Transverse colon (tissue), 3 donors: ENCODE measurements at regions not wholly inside any gene's neighbourhood (a gene's known extent, or its start where the extent isn't known, plus 50 kb on each side); places are given as distances from the start of the nearest gene placed in this dataset.

Experiments used
- EP300 ChIP-seq: sonication (generic); formaldehyde crosslinking; IDR thresholded peaks from one replicate; pipeline ENCODE4 v1.6.1; 2017; ENCODE audit warnings: antibody characterized with exemption, low read depth
- TF ChIP-seq, protein P1 (sequence below), 5 experiments: fragments of 200-600 bp in 3 of 5; fragments of 450-650 bp in 2 of 5; sonication (generic) in 3 of 5; IDR thresholded peaks; 1 replicate in 2 of 5; 2 replicates in 3 of 5; pipeline ENCODE4 v1.5.1; 2016 to 2017; ENCODE audit warnings: antibody characterized with exemption in 5 of 5, inconsistent platforms in 3 of 5, mild to moderate bottlenecking in 2 of 5, moderate library complexity in 1 of 5

DNA sequence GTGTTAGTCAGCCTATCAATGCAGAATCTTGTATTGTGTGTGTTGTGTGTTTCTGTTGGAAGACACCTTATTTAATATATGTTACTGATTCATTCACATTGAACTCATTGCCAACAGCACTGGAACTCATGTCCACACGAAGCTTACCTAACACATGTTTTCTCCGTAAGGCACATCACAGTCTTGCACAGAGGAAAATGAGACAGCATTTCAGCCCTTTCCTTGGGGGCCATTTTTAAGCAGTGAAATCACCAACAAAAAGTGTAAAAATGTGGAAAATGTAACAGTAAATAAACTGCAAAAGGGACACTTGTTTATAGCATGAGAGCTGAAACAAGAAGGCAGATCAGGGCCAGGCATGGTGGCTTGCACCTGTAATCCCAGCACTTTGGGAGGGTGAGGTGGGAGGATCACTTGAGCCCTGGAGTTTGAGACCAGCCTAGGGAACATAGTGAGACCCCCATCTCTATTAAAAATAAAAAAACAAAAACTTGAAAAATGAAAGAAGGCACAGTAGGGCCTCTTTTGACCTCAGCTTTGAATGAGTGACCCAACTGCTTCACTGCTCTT is 306.0 kb downstream of the MYCN start:
- TF ChIP-seq, protein P1, sequence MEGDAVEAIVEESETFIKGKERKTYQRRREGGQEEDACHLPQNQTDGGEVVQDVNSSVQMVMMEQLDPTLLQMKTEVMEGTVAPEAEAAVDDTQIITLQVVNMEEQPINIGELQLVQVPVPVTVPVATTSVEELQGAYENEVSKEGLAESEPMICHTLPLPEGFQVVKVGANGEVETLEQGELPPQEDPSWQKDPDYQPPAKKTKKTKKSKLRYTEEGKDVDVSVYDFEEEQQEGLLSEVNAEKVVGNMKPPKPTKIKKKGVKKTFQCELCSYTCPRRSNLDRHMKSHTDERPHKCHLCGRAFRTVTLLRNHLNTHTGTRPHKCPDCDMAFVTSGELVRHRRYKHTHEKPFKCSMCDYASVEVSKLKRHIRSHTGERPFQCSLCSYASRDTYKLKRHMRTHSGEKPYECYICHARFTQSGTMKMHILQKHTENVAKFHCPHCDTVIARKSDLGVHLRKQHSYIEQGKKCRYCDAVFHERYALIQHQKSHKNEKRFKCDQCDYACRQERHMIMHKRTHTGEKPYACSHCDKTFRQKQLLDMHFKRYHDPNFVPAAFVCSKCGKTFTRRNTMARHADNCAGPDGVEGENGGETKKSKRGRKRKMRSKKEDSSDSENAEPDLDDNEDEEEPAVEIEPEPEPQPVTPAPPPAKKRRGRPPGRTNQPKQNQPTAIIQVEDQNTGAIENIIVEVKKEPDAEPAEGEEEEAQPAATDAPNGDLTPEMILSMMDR (IDR thresholded peaks at IDR 0.05), result no peak
- TF ChIP-seq EP300, result no peak
